Stimulated activated CD4-positive, alpha-beta T cell treated with anti-CD3 and anti-CD28 coated beads, Interleukin-1b, Interleukin-23, amount 100 ng/mL, for 24 hours (primary cell): ENCODE measurements at regions not wholly inside any gene's neighbourhood (a gene's known extent, or its start where the extent isn't known, plus 50 kb on each side); places are given as distances from the start of the nearest gene placed in this dataset.

ENCODE experiments used
- DNase-seq, 4 experiments: peaks; one replicate each; pipeline ENCODE4 v3.0.0-alpha.2; 2020; ENCODE audit warnings: low read depth in 4 of 4, low spot score in 1 of 4

DNA sequence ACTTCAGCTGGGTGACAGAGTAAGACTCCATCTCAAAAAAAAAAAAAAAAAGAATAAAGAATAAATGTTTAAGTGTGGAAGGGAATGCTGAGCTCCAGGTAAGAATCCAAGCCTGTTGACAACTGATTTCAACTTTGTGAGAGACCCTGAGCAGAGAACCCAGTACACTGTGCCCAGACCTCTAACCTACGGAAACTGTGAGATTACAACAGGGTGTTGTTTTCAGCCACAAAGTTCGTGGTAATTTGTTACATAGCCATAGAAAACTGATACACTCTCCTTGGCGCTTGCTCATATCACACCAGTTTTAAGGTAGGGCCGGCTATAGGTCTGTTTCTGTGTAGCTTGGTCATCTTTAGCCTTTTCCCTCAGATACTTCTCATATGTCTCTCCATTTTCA is 98.4 kb upstream of the PAPOLG start:
- no peak for DNase-seq

DNA sequence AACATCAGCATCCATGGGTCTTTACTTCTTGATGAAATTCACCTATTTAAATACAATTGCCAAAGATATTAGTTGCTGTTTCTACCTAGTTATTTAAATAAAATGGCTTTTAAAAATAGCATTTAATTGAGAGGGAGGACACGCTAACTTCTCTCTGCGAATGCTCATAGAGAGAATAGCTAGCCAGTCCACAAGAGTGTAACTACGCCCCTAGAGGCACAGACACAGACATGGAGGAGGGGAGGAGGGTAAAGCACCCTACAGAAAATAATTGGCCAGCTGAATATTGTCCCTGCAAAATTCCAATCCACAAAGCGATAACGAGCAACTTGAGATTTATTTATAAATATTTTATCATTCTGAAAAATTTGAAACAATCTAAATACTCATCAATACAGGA is 97.0 kb upstream of the PAPOLG start:
- DNase-seq, result no peak

DNA sequence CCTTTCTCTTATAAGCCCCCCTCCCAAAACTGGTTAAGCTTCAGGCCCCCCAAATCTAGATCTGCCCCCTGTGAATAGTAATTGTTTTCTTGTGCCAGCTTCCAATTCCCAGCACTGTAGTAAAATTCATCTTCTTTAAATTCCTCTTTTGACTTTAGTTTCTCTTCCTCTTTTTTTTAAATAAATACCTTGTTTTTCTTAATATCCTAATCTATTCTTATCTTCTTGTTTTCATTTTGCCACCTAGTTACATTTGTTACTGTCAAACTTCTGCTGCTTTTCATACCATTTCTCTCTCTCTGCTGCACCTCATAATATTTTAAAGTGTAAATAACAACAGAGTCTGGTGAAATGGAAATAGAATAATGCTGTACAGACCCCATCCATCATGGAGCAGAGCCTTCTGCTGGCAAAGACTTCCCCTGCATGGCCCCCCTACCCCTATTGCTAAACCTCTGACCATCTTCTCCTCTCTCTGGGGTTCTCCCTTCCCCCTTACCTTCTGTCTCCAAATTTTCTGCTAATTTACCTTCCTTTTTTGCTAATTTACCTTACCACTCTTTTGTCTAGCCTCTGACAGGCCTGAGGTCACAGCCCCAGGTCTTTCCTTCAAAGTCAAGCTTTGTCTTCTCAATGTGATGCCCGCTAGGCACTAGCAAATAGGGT is 94.9 kb upstream of the PAPOLG start:
- DNase-seq, result no peak

DNA sequence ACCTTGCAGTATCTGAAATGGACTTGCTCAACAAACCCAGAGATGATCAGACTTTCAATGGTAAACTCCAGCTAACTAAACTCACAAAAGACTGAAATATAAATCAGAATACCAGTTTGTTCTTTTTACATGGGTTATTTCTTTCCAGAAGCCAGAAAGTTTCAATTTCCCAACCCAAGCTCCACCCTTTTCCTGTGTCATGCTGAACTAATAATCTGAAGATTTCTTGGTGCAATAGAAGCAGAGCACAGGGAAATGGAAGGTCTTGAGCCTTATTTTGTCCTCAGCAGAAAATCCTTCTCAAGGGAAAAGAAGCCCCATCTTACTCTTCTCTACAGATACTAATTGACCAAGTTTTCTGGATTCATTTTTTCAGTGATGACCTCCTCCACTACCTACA is 93.3 kb upstream of the PAPOLG start:
- no peak for DNase-seq

DNA sequence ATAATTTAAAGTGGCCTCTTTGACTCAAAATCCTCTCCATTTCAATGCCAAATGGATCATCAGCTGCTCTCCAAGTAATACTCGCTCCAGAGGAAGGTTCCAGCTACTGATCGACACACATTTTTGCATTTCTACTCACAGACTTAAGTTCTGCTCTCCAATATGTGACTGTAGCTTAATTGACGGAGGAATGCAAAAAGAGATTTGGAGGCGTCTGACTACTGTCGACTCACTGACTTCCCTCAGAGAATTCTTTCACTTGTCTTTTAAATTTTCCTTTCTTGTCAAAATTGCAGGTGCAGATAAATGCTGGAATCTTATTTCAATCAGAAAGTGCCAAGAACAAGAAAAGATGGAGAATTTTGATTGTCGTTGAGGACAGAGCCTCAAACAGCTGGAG is 84.1 kb upstream of the PAPOLG start:
- DNase-seq, result no peak

DNA sequence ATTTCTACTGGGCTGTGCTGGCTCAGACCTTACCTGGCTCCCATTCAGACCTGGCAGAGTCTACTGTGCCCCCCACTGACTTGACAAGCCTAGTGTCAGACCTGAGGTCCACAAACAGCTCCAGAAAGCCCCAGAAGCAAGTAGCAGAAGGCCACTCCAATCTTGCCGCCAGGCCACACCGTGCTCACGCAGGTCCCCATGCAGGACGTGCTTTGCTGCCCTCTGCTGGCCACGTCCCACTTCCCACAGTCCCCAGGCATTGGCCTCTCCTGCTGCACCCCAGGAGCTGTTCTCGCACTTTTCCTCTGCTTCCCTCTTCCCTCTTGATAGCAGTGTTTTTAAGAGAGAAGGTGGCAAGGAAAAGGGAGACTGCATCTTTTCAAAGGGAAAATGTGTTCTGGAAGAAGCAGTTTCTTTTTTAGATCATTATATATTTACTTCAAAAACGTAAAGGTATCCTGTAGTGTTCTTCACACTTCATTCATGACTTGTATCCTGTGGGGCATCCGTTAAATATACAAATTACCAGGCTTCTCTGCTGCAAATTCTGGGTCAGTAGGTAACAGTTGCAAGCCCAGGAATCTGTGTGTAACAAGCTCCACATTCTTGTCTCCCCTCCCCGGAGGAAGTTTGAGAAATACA is 81.4 kb upstream of the PAPOLG start:
- DNase-seq, result peak; percentile 64 to 80 (median 74)

DNA sequence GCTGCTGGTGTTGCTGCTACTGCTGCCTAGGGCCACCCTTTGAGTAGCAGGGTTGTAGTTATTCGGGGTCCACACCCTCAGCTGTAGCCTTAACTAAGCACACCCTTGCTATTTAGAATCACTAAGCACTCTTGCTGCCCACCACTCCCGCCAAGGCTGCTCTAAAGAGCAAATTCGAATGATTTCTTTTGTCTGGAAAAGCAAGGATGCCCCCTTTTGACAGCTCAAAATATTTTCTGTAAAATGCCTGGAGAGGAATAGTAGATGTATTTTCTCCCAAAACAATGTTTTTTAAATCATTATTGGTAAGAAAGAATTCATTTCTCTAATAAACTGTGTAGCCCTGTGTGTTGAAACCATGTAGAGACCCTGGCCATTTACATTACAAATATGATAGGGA is 80.8 kb upstream of the PAPOLG start:
- DNase-seq, result no peak

DNA sequence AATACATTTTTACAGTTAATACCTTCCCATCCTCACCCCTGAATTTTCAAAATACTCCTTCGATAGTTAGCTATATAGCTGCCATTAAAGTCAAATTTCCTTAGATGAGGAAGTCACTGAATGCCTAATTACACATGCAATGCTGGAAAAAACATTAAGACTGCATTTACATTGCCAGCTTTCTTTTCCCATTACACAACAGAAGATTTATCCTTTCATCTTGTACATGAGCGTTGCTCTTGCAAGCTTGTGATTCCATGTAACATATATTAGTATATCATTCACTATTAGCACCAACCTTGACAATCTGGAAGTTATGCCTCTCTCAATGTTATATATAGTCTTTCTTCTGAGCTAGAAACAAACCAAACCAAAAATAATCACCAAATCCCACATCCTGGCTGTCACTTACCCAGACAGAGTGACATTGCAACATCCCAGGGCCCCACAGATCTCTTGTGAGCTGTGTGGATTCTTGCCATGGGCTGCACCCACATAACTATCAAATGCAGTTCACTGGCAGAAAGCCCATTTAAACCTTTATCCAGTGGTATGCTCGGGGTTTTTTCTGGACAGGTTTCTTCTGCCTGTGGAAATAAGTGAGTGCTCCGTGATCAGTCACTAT is 79.2 kb upstream of the PAPOLG start:
- DNase-seq, result no peak

DNA sequence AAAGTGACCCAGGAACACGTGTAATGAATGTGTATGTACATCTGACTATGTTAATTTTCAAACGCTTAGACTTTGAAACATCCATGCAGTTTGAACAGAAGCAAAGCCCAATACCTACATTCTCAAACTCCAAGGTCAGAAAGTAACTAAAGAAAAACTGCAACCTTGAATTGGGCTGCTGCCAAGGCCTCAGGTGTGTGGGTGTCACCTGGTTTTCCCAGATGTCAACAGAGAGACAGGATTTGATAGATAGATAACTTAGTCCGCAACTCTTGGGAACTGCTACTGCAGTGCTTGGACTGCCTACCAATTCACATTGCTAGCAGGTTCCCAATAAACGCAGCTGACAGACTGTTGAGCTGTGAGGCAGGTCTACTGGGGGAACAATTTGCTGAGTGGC is 78.7 kb upstream of the PAPOLG start:
- no peak for DNase-seq

DNA sequence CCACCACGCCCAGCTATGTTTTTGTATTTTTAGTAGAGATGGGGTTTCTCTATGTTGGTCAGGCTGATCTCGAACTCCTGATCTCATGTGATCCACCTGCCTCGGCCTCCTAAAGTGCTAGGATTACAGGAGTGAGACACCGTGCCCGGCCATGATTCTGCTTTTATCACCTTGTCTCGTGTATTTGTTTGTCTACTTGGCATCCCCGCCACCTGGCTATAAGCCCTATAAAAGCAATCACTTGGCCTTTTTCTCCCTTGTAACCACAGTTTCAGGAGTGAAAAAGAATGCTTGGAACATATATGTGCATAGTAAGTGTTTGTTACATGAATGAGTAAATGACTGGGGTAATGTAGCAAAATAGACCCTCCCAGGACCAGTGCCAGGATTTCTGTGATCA is 77.5 kb upstream of the PAPOLG start:
- no peak for DNase-seq

DNA sequence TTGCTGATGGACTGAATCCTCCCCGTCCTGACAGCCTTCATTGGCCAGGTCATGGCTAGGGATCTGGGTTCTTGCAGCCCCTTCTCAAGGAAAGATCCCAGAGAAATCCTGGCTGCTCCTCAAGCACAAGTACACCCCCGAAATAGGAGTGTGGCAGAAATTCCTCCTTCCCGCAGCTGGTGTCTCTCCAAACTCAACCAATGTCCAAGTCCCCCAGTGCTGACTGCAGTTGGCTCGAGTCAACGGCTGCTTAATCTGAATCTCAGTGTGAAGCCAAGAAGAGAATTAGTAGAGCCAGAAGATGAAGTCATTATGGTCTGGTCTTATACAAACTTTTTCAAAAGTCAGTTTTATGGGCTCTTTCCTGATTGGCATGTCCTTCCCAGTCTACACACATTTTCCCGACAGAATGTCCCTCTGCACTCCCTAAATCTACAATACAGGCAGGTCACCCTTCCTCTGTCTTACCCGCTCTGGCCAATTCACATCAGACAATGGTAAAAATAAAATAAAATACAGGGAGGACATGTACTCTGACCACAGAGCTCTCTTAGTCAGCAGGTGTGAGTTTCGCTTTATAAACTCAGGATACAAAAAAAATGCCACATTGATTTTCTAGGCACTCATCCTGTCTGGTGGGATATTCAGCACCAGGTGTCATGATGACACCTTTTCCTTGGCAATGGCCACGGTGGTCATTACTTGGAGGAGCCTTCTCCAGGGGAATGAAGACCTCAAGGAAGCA is 76.9 kb upstream of the PAPOLG start:
- DNase-seq, result no peak

DNA sequence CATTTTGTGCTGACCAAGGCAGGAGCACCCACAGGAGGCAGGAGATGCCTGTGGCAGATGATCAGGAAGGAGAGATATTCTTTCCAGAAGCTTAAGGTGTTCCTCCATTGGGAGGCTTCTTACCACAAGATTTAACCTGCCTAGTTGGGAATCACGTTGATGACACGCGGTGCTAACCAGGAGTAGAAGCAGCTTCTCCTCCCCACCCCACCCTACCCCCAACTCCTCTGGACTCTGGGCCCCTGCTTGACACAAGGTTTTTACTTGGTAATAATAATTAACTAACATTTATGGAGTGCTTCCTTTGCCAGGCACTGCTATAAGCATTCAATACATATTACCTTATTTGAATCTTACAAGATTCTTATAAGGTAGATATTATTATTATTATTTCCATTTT is 62.5 kb upstream of the PAPOLG start:
- DNase-seq, result no peak

DNA sequence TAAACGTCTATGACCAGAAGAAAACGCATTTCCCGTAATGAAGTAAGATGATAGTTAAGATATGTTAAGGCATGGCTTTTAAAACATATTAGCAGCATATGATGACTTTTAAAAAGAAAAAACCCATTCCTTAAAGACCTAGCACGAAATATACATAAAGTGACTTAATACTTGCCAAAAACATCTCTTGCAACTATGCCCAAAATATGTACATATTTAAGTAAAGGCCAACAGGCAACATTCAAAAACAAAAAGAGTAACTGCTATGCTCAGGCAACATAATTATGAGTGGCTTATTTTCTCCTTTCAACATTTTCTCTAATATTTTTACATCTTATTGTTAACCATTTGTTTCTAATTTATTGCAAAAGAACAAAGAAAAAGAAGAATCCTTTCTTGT is 60.3 kb upstream of the PAPOLG start:
- no peak for DNase-seq

DNA sequence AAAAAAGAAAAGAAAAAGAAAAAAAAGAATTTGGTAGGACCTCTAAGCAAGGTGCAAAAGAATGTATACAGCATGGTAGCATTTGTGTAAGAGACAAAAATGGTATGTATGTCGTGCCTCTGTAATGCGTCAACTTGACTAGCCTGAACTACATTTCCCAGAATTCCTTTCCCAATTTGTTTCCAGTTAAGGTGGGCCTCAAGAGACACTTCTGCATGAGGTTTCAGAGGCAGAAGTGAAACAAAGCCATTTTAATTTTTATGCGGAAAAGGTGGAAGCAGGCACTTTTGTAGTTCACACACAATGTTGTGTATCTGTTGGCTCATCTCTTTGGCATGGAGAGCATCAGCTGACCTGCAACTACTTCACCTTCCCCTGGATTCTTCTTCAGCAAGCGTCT is 56.5 kb upstream of the PAPOLG start:
- no peak for DNase-seq

DNA sequence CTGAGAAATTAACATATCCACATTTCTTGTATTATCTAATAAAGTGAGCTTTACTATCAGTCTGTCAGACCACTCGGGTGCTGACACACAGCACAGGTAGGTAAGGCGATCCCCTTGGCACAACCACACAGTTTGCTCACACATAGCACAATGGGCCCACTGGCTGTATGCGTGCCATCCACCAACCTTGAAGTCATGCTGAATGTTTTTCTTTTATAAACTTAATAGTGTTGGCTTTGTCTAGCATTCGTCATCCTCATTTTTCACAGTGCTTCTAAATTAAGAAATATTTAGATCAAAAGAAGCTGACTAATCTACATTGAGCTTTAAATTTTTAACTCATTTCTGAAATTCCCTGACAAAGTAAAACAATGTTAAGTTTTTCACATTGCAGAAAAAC is 50.0 kb upstream of the PAPOLG start:
- no peak for DNase-seq
